ENCODE measurements at regions not wholly inside any gene's neighbourhood (a gene's known extent, or its start where the extent isn't known, plus 50 kb on each side); places are given as distances from the start of the nearest gene placed in this dataset.

DNA sequence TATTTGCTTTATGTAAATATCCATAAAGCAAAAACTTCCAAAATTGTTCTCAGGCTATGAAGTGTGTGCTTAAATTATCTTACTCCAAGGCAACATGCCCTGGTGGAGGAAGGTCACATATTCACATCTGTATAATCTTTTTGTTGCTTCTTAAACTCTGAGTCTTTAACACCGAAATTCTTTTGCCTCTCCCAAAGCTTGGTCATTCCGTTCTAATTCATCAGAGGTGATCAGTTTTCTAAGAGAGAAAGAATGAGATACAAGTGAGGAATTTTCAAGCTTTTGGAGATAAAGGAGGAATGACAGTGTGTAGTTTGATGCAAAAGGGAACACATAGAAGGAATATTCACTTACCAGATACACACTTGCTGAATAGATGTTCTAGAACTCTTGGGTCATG, 561.7 kb downstream of the LTN1 start:
- no peaks in the 10 kb centered on the region for H3K4me1 ChIP-seq (ENCODE audit: control insufficient read depth in 1 of 2, insufficient read depth in 2 of 2, low read length in 2 of 2)
- H3K27ac ChIP-seq (ENCODE audit: low read depth in 1 of 2, low read length in 2 of 2), result no peak overlapping the region
- H3K36me3 ChIP-seq (ENCODE audit: control insufficient read depth in 1 of 2, insufficient read depth in 2 of 2, low read length in 1 of 2), result no peaks in the 10 kb centered on the region
- H3K27me3 ChIP-seq (ENCODE audit: control insufficient read depth in 1 of 2, insufficient read depth in 2 of 2, low read length in 1 of 2), result no peaks in the 10 kb centered on the region
- H3K9me3 ChIP-seq (ENCODE audit: control insufficient read depth, low read length), result no peaks in the 10 kb centered on the region
- H3K4me3 ChIP-seq (ENCODE audit: low read length in 2 of 2), result no peak overlapping the region
- no peak for ATAC-seq (ENCODE audit: low FRiP score)
- intact Hi-C loops (cut with DNase I), result no loop called here
- DNase-seq, result no peak
- WGBS, 2 donors, result 97% methylated on average over 2 of the region's 2 CpGs

DNA sequence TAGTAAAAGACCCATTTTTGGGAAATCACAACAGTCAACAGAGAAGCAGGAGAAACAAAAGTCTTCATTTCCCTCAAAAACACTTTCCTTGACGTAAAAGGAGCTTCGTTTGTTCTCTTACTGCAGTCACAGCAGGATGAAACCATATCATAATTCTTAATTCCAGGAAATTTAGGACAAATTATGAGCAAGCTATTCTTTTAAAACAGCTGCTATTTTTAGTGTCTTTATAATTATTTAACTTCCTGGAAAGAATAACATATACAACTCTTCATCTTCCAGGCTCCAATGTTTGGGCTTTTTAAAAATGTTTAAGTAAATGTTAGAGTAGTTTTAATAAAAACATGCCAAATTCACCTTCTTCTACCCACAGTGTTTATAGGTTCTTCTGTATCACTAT, 563.5 kb downstream of the LTN1 start:
- no peaks in the 10 kb centered on the region for H3K4me1 ChIP-seq (ENCODE audit: control insufficient read depth in 1 of 2, insufficient read depth in 2 of 2, low read length in 2 of 2)
- no peaks in the 10 kb centered on the region for H3K9me3 ChIP-seq (ENCODE audit: control insufficient read depth, low read length)
- no peak for ATAC-seq (ENCODE audit: low FRiP score)
- H3K27me3 ChIP-seq (ENCODE audit: control insufficient read depth in 1 of 2, insufficient read depth in 2 of 2, low read length in 1 of 2), result no peaks in the 10 kb centered on the region
- H3K4me3 ChIP-seq (ENCODE audit: low read length in 2 of 2), result no peak overlapping the region
- no peak for DNase-seq
- H3K27ac ChIP-seq (ENCODE audit: low read depth in 1 of 2, low read length in 2 of 2), result no peak overlapping the region
- WGBS, 2 donors, result 76 to 79% methylated on average over 2 of the region's 2 CpGs
- H3K36me3 ChIP-seq (ENCODE audit: control insufficient read depth in 1 of 2, insufficient read depth in 2 of 2, low read length in 1 of 2), result no peaks in the 10 kb centered on the region
- intact Hi-C loops (cut with DNase I), result no loop called here

DNA sequence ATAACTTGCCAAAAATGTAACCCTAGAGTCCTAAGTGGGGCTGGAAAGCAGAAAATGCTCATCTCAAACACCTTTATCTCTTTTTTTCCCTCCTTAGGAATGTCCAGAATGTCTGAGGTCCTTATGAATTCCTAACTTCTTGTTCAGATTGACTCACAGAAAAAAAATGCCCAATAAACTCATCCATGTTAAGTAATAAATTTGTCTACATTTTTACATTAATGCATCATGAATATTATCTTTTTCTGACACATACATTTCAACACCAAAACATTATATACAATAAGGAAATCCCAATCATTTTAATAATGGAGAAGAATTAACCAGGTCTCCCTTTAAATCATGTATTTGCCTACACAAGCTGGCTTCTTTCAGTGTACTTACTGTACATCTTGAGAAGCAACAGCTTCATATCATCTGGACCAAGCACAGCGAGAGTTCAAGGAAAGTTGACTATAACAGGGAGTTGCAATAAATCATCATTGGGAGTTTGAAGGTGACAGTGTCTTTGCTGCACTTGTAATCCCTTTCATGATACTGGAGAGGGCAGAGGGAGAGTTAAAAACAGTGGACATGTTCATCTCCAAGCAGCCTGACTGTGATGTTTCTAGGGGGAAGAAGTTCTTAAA, 565.2 kb downstream of the LTN1 start:
- H3K9me3 ChIP-seq (ENCODE audit: control insufficient read depth, low read length), result no peaks in the 10 kb centered on the region
- H3K27ac ChIP-seq (ENCODE audit: low read depth in 1 of 2, low read length in 2 of 2), result no peak overlapping the region
- no peaks in the 10 kb centered on the region for H3K27me3 ChIP-seq (ENCODE audit: control insufficient read depth in 1 of 2, insufficient read depth in 2 of 2, low read length in 1 of 2)
- no peak for DNase-seq
- no peak for ATAC-seq (ENCODE audit: low FRiP score)
- H3K36me3 ChIP-seq (ENCODE audit: control insufficient read depth in 1 of 2, insufficient read depth in 2 of 2, low read length in 1 of 2), result no peaks in the 10 kb centered on the region
- WGBS, 2 donors, result 90 to 97% methylated on average over 1 of the region's 1 CpG
- no peaks in the 10 kb centered on the region for H3K4me1 ChIP-seq (ENCODE audit: control insufficient read depth in 1 of 2, insufficient read depth in 2 of 2, low read length in 2 of 2)
- no peak overlapping the region for H3K4me3 ChIP-seq (ENCODE audit: low read length in 2 of 2)
- intact Hi-C loops (cut with DNase I), result no loop called here

DNA sequence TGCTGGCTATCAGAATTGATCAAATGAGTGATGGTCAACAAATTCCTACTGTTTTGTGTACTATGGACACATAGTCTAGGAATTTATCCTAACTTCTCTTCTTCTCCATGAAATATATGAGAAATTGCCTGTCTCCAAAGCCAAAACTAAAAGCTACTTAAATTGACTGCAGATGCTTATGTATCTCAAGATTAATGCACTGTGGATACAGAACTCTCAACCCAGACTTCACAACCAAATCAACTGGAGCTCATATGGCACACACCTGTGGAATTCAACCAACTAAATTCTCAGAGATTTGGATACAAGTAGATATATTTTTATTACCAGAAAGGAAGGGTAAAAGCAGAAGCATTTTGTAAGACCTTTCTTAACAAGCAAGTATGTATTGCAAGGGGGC, 566.1 kb downstream of the LTN1 start:
- H3K27ac ChIP-seq (ENCODE audit: low read depth in 1 of 2, low read length in 2 of 2), result no peak overlapping the region
- DNase-seq (no peak), ATAC-seq (ENCODE audit: low FRiP score) (no peak)
- intact Hi-C loops (cut with DNase I), result no loop called here
- H3K4me1 ChIP-seq (ENCODE audit: control insufficient read depth in 1 of 2, insufficient read depth in 2 of 2, low read length in 2 of 2), result no peaks in the 10 kb centered on the region
- no peaks in the 10 kb centered on the region for H3K36me3 ChIP-seq (ENCODE audit: control insufficient read depth in 1 of 2, insufficient read depth in 2 of 2, low read length in 1 of 2)
- H3K9me3 ChIP-seq (ENCODE audit: control insufficient read depth, low read length), result no peaks in the 10 kb centered on the region
- H3K4me3 ChIP-seq (ENCODE audit: low read length in 2 of 2), result no peak overlapping the region
- H3K27me3 ChIP-seq (ENCODE audit: control insufficient read depth in 1 of 2, insufficient read depth in 2 of 2, low read length in 1 of 2), result no peaks in the 10 kb centered on the region

DNA sequence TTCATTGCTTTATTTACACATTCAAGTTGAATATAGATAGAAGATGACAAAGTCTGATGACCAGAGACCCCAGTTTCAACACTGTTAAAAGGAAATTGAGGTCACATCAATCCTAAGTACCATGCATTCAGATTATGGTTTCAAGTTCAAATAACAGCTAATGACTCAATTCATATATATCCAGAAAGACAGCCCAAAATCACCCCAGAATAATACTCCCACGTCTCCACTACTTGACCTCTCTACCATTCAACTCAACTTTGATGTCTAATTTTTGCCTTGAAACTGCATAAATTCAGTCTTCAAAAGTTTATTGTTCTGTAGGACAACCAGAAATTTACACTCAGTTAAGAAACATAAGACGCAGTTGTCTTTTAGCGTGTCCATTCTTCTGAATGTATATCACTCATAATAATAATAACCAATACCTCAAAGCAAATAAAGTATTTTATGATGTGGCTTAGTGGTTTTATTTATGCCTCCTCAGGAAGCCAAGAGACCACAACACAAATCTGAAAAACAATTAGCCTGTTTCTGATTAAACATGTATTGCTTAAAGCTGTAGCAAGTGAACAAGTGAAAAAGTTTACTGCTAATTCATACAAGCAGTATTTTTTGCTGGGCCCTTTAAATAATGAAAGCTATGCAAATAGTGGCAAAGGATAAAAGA, 569.0 kb downstream of the LTN1 start:
- 27 to 38% methylated on average over 3 of the region's 3 CpGs for WGBS, 2 donors
- Histone ChIP-seq H3K36me3 (ENCODE audit: control insufficient read depth in 1 of 2, insufficient read depth in 2 of 2, low read length in 1 of 2) (no peaks in the 10 kb centered on the region), H3K4me3 (ENCODE audit: low read length in 2 of 2) (no peak overlapping the region), H3K27ac (ENCODE audit: low read depth in 1 of 2, low read length in 2 of 2) (no peak overlapping the region), H3K27me3 (ENCODE audit: control insufficient read depth in 1 of 2, insufficient read depth in 2 of 2, low read length in 1 of 2) (no peaks in the 10 kb centered on the region), H3K4me1 (ENCODE audit: control insufficient read depth in 1 of 2, insufficient read depth in 2 of 2, low read length in 2 of 2) (no peaks in the 10 kb centered on the region), H3K9me3 (ENCODE audit: control insufficient read depth, low read length) (no peaks in the 10 kb centered on the region)
- no peak for DNase-seq
- intact Hi-C loops (cut with DNase I), result no loop called here
- ATAC-seq (ENCODE audit: low FRiP score), result no peak

DNA sequence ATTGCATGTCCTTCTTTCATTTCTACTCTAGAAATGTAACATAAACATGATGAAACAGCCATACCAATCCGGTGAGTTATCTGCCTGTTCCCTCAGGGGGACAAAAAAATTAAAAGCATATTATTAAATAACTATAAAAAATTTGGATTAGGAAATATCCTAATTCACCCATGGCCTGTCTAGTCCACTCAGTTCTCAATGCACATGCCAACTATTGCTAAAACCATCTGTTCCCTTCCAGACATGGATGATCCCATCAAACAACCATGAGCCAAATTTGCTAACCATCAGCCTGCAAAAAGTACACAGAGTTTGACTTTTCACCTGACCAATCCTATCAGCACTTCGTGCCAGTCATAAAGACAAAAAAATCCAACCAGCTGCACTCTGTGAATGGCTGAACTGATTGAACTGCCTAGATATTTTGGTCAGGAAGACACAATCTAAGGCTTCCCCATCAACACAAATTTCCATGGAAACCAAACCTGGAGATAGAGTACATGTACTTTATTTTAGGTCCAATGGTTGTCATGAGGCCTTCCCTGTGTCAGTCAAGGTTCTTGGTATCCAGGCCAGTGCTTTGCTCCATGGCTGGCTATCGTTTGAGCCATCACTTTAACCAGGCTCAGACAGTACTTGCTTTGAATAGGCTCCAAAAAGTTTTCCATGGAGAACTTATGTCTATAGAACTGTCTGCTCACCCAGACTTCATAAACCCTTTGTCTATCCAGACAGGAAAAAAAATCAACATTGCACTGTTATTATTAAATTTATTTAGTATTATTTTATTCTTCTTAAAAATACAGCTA, 570.8 kb downstream of the LTN1 start:
- 37 to 50% methylated on average over 3 of the region's 3 CpGs for WGBS, 2 donors
- Histone ChIP-seq H3K27ac (ENCODE audit: low read depth in 1 of 2, low read length in 2 of 2) (no peak overlapping the region), H3K4me1 (ENCODE audit: control insufficient read depth in 1 of 2, insufficient read depth in 2 of 2, low read length in 2 of 2) (no peaks in the 10 kb centered on the region), H3K9me3 (ENCODE audit: control insufficient read depth, low read length) (no peaks in the 10 kb centered on the region), H3K36me3 (ENCODE audit: control insufficient read depth in 1 of 2, insufficient read depth in 2 of 2, low read length in 1 of 2) (no peaks in the 10 kb centered on the region), H3K4me3 (ENCODE audit: low read length in 2 of 2) (no peak overlapping the region), H3K27me3 (ENCODE audit: control insufficient read depth in 1 of 2, insufficient read depth in 2 of 2, low read length in 1 of 2) (no peaks in the 10 kb centered on the region)
- intact Hi-C loops (cut with DNase I), result no loop called here
- peak; percentile 74 for ATAC-seq (ENCODE audit: low FRiP score)
- DNase-seq, result no peak

DNA sequence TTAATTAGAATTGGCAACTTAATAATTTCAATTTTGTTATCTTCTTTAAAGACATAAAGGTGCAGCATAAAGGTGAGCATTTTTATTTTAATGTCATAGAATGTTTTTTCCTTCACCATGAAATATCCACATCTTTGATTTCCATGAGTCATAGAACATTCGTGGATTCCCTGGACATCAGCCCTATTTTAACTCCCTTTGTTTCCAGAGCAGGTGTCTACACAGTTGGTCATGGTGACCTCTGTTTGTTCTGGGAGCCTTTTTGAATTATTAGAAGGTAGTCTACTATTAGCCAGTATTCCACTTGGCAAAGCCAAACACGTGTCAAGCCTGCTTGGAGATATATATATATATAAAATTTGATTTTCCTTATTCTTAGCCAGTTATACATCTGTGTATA, 572.9 kb downstream of the LTN1 start:
- H3K4me3 ChIP-seq (ENCODE audit: low read length in 2 of 2), result no peak overlapping the region
- H3K27ac ChIP-seq (ENCODE audit: low read depth in 1 of 2, low read length in 2 of 2), result no peak overlapping the region
- 56 to 62% methylated on average over 2 of the region's 2 CpGs for WGBS, 2 donors
- H3K36me3 ChIP-seq (ENCODE audit: control insufficient read depth in 1 of 2, insufficient read depth in 2 of 2, low read length in 1 of 2), result no peaks in the 10 kb centered on the region
- H3K4me1 ChIP-seq (ENCODE audit: control insufficient read depth in 1 of 2, insufficient read depth in 2 of 2, low read length in 2 of 2), result no peaks in the 10 kb centered on the region
- ATAC-seq (ENCODE audit: low FRiP score), result no peak
- no peaks in the 10 kb centered on the region for H3K9me3 ChIP-seq (ENCODE audit: control insufficient read depth, low read length)
- H3K27me3 ChIP-seq (ENCODE audit: control insufficient read depth in 1 of 2, insufficient read depth in 2 of 2, low read length in 1 of 2), result no peaks in the 10 kb centered on the region
- DNase-seq, result no peak
- intact Hi-C loops (cut with DNase I), result no loop called here

DNA sequence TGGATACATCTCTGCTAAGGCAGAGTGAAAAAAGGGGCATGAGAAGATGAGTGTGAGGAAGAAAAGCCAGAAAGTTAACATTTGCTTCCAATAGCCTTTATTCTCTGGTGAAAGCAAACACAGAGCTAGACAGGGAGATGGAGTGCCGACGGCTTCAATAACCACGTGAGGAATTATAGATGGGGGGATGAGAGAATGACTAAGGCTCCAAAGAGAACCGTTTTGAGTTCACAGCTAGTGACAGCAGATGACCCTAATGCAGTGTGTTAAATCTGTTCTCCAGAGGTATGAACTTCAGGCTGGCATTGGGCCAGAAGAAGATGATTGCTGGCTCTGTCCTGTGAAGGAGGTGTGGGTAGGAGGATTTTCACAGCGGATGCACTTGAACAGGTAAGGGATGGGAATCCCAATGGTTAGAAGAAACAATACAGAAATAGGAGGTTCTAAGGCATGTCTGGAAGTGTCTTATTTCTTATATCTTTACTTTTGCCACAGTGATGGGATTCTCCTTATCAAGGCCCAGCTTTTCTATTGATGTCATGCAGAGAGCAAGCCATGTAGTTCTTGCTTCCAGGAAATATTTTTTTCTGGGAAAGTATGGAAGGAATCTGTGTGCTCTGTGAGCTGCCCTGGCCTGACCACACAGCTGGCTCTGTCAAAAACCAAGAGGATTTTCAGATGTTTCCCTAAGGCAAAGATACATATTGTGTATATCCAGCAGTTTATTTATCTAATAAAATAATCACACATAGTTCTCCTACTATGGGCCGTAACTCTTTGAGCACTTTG, 573.8 kb downstream of the LTN1 start:
- no peaks in the 10 kb centered on the region for H3K36me3 ChIP-seq (ENCODE audit: control insufficient read depth in 1 of 2, insufficient read depth in 2 of 2, low read length in 1 of 2)
- H3K27ac ChIP-seq (ENCODE audit: low read depth in 1 of 2, low read length in 2 of 2), result no peak overlapping the region
- no peak for DNase-seq
- intact Hi-C loops (cut with DNase I), result no loop called here
- H3K27me3 ChIP-seq (ENCODE audit: control insufficient read depth in 1 of 2, insufficient read depth in 2 of 2, low read length in 1 of 2), result no peaks in the 10 kb centered on the region
- ATAC-seq (ENCODE audit: low FRiP score), result no peak
- no peaks in the 10 kb centered on the region for H3K4me1 ChIP-seq (ENCODE audit: control insufficient read depth in 1 of 2, insufficient read depth in 2 of 2, low read length in 2 of 2)
- 66 to 77% methylated on average over 6 of the region's 6 CpGs for WGBS, 2 donors
- H3K4me3 ChIP-seq (ENCODE audit: low read length in 2 of 2), result no peak overlapping the region
- no peaks in the 10 kb centered on the region for H3K9me3 ChIP-seq (ENCODE audit: control insufficient read depth, low read length)
